Right lobe of liver (tissue), 6 donors: ENCODE measurements at regions not wholly inside any gene's neighbourhood (a gene's known extent, or its start where the extent isn't known, plus 50 kb on each side); places are given as distances from the start of the nearest gene placed in this dataset.

Experiments used
- ATAC-seq, 4 donors: fragments of 200-7000 bp; cut with Tn5 transposase; one replicate each; pipeline ENCODE4 v1.9.1; 2020; ENCODE audit warnings: mild to moderate bottlenecking in 4 of 4, moderate library complexity in 4 of 4
- DNase-seq, 3 donors: peaks; one replicate each; pipeline ENCODE4 v3.0.0-alpha.2; 2020
- H3K27ac ChIP-seq, 3 donors: fragments of 200-600 bp; one replicate each; pipeline ENCODE4 v1.8.0; 2022
- H3K27me3 ChIP-seq, 2 donors: fragments of 200-600 bp; one replicate each; pipeline ENCODE4 v1.8.0; 2022
- H3K36me3 ChIP-seq, 4 donors: fragments of 200-600 bp; sonication (generic) in 1 of 4; one replicate each; pipeline versions ENCODE4 v1.5.1 to v1.8.0; 2017 to 2022; ENCODE audit warnings: control low read depth in 1 of 4
- H3K4me1 ChIP-seq, 4 donors: fragments of 200-600 bp; sonication (generic) in 1 of 4; one replicate each; pipeline versions ENCODE4 v1.5.1 to v1.8.0; 2017 to 2022; ENCODE audit warnings: control low read depth in 1 of 4
- H3K4me3 ChIP-seq, 3 donors: fragments of 200-600 bp; one replicate each; pipeline ENCODE4 v1.8.0; 2022
- H3K9me3 ChIP-seq, 4 donors: fragments of 200-600 bp; sonication (generic) in 1 of 4; one replicate each; pipeline versions ENCODE4 v1.5.1 to v1.8.0; 2017 to 2022; ENCODE audit warnings: control low read depth in 1 of 4
- POLR2A ChIP-seq: fragments of 450-650 bp; IDR thresholded peaks from one replicate; pipeline ENCODE4 v1.6.1; 2017; ENCODE audit warnings: antibody characterized with exemption, mild to moderate bottlenecking
- WGBS: methylation state at CpG from one replicate; pipeline ENCODE4 v1.1.6; 2018; ENCODE audit warnings: low coverage, low lambda C conversion rate; ENCODE audit not compliant: insufficient coverage; ENCODE audit errors: missing lambda C conversion rate; 5-methylcytosine and 5-hydroxymethylcytosine counted together
- intact Hi-C, 2 donors: fragments of 100-400 bp; cut with DNase I; formaldehyde crosslinking; loops; one replicate each; pipeline versions ENCODE4 v1.11.2 to v1.14.1; 2022
- TF ChIP-seq, protein P1 (sequence below), 4 donors: fragments of 200-600 bp in 3 of 4; fragments of 450-650 bp in 1 of 4; IDR thresholded peaks; one replicate each; pipeline versions ENCODE4 v1.5.1 to v1.8.0; 2016 to 2022; ENCODE audit warnings: antibody characterized with exemption in 4 of 4, mild to moderate bottlenecking in 2 of 4
- donor health status: DM: no; HTN: yes; CAD: no.
- donor health status: DM: no; HTN: no; CAD: no.
- donor health status: DM: no; HTN: no; CAD: no.
- donor health status: DM: no; HTN: yes; CAD: no.
- donor health status: DM: no; HTN: yes; CAD: no.

DNA sequence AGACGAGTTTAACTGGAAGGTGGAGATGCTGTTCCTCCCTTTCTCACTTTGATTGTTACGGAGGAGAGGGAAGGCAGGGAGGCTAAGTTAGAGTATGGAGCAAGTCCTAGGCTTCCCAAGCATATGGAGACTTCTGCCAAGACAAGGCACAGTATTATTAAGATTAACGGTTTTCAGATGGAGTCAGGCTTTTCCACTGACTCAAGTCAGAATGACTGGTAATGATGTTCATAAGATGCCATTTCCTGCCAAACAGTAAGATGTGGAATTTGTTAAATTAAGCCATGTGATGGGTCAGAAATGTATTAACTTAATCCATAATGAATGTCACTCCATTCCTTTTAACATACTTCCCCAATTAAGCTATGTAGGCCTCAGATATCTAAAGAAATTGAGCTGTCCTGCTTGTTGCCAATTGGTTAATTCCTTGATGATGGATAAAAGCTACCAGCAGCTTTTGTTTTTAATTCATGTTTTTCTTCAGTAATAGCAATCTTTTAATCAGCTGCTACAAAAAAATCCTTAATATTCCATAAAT lies 383.7 kb downstream of the ZNF521 start:
- TF ChIP-seq, protein P1, sequence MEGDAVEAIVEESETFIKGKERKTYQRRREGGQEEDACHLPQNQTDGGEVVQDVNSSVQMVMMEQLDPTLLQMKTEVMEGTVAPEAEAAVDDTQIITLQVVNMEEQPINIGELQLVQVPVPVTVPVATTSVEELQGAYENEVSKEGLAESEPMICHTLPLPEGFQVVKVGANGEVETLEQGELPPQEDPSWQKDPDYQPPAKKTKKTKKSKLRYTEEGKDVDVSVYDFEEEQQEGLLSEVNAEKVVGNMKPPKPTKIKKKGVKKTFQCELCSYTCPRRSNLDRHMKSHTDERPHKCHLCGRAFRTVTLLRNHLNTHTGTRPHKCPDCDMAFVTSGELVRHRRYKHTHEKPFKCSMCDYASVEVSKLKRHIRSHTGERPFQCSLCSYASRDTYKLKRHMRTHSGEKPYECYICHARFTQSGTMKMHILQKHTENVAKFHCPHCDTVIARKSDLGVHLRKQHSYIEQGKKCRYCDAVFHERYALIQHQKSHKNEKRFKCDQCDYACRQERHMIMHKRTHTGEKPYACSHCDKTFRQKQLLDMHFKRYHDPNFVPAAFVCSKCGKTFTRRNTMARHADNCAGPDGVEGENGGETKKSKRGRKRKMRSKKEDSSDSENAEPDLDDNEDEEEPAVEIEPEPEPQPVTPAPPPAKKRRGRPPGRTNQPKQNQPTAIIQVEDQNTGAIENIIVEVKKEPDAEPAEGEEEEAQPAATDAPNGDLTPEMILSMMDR (IDR thresholded peaks at IDR 0.05), result no peak
- intact Hi-C loops, result no loop called here
- ATAC-seq, result no peak
- WGBS, result 74% methylated on average over 3 of the region's 3 CpGs
- no peak overlapping the region for H3K4me3 ChIP-seq
- H3K27ac ChIP-seq, result no peak overlapping the region
- H3K9me3 ChIP-seq, result no peaks in the 10 kb centered on the region
- no peaks in the 10 kb centered on the region for H3K4me1 ChIP-seq
- no peaks in the 10 kb centered on the region for H3K36me3 ChIP-seq
- no peaks in the 10 kb centered on the region for H3K27me3 ChIP-seq
- no peak for DNase-seq

DNA sequence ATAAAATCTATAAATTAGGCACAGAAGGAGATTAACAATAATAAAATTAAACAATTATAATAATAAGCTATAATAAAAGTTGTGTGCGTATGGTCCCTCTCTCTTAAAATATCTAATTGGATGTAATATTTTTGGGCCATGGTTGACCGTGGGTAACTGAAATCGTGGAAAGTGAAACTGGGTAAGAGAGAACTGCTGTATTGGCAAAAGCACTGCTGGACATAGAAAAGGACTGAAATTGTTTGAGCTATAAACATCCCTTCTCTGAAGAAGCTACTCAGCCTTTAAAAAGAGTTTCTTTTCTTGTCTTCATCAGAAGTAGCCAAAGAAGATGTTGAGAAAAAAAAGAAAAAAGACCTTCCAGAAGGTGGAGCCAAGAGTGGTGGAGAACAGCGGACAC lies 379.4 kb downstream of the ZNF521 start:
- no peak for ATAC-seq
- intact Hi-C loops, result no loop called here

DNA sequence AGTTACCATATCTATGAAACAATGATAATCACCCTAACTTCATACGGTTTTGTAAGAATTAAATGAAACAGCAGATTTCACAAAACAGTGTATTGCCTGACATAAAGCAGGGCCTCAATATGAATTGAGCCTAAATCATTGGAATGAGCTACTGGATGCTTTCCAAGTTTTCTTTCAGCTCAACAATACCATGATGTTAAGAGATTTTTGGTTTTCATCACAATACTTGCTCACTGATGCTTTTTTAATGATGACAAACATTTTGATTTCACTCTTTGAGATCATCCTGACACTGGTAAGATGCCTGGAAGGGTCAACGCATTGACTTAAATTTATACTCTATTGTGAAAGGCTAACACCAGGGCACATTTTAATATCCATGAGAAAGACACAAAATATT lies 377.5 kb downstream of the ZNF521 start:
- DNase-seq, result no peak

More for the DNA sequence above, 379.4 kb downstream of the ZNF521 start:
- TF ChIP-seq, protein P1 (IDR thresholded peaks at IDR 0.05), result no peak
- TF ChIP-seq POLR2A, result no peak
- Histone ChIP-seq H3K36me3 (no peaks in the 10 kb centered on the region), H3K4me1 (no peaks in the 10 kb centered on the region), H3K9me3 (no peaks in the 10 kb centered on the region), H3K4me3 (no peak overlapping the region), H3K27me3 (no peaks in the 10 kb centered on the region), H3K27ac (no peak overlapping the region)
- WGBS, result 58% methylated on average over 4 of the region's 4 CpGs
- no peak for DNase-seq

DNA sequence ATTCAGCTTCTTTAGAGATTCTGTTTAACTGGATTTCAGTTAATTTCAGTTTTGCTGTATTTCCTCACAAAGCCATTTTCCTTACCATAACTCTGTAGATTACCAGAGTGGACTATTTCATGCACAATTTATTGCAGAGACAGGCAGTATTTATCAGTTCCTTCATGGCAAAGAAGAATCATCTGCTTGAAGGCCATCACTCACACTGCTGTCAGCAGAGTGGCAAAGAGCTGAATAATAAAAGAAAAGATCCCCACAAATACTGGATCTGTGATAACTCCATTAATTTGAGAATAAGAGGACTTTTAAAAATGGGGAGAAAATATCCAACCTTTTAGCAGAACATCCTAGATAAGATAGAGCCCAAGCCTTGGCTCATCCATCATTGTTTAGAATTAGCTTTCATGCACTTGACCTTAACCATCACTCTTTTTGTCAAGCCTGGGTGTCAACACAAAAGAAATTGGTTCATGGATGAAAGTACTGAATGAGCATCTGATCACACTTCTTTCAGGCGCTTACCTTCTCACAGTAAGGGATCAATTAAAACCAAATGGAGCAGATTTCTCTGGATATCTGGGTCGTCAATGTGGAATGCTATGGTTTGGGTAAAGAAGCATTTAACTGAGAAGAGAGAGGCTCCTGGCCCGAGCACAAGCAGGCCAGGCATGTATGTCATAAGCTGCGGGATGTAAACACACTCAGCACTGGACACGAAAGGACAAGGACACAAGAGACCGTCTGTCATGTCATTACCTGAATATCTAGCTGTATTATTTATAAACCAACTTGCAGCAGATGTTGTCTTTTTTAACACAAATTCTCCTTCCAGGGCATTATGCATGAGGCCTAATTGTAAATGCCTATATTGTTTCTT lies 376.2 kb downstream of the ZNF521 start:
- Histone ChIP-seq H3K9me3 (no peaks in the 10 kb centered on the region), H3K27ac (no peak overlapping the region), H3K4me1 (no peaks in the 10 kb centered on the region), H3K27me3 (no peaks in the 10 kb centered on the region), H3K36me3 (no peaks in the 10 kb centered on the region), H3K4me3 (no peak overlapping the region)
- ATAC-seq (no peak), DNase-seq (no peak)
- intact Hi-C loops, result no loop called here
- TF ChIP-seq, protein P1 (IDR thresholded peaks at IDR 0.05), result no peak
- no peak for TF ChIP-seq POLR2A
- WGBS, result 43% methylated on average over 6 of the region's 6 CpGs

More for the DNA sequence above, 377.5 kb downstream of the ZNF521 start:
- H3K27me3 ChIP-seq, result no peaks in the 10 kb centered on the region
- H3K4me3 ChIP-seq, result no peak overlapping the region
- ATAC-seq, result no peak
- H3K4me1 ChIP-seq, result no peaks in the 10 kb centered on the region
- TF ChIP-seq POLR2A, result no peak
- TF ChIP-seq, protein P1 (IDR thresholded peaks at IDR 0.05), result no peak
- intact Hi-C loops, result no loop called here
- H3K9me3 ChIP-seq, result no peaks in the 10 kb centered on the region
- whole genome bisulfite sequencing, result 66% methylated on average over 2 of the region's 2 CpGs
- no peak overlapping the region for H3K27ac ChIP-seq
- no peaks in the 10 kb centered on the region for H3K36me3 ChIP-seq
